ENCODE measurements at regions not wholly inside any gene's neighbourhood (a gene's known extent, or its start where the extent isn't known, plus 50 kb on each side); places are given as distances from the start of the nearest gene placed in this dataset.

DNA sequence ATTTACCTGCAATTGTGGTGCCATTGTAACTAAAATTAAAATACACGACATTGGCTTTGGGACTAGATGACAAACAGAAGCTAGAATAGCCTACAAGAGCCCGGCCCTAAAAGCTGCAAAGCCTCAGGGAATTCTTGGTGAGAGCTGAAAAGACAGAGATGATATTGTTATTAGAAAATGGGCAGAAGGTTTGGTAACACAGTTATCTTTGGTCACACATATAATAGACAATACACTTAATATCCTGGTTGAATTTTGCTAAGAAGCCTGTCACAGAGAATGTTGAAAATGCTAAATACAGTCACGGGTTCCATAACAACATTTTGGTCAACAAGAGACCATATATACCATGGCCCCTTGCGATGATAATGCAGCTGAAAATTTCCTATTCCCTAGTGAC lies 157.3 kb upstream of the CDH19 start:
- CTCF ChIA-PET = no interaction called here
- no peaks in the 10 kb centered on the region for H3K27me3 Mint-ChIP-seq
- H3K27ac Mint-ChIP-seq = no peak overlapping the region
- no peak for TF ChIP-seq CTCF (IDR thresholded peaks at IDR 0.05)
- no peaks in the 10 kb centered on the region for H3K4me1 Mint-ChIP-seq
- H3K4me3 Mint-ChIP-seq = no peak overlapping the region
- H3K9me3 Mint-ChIP-seq = no peaks in the 10 kb centered on the region
- POLR2A ChIA-PET = no interaction called here
- no peaks in the 10 kb centered on the region for H3K36me3 Mint-ChIP-seq (ENCODE audit: low read depth)
- intact Hi-C loops (cut with micrococcal nuclease) = no loop called here
- DNase-seq (no peak), ATAC-seq (ENCODE audit: low read depth) (no peak)

DNA sequence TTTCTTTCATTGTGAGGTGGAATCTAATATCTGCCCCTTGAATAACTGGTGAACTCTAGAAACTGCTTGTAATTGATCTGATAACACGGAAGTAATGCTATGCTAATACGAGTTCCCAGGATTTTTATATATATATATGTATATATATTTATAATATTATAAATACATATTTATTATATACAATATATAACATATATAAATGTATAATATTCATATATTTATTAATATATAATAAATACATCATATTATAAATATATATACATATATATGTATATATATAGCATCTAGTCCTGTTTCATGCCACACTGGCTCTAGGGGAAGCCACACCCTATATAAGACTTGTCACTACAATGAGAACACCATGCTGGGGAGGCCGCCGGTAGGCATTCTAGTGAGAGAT lies 156.7 kb upstream of the CDH19 start:
- H3K4me3 Mint-ChIP-seq = no peak overlapping the region
- no peaks in the 10 kb centered on the region for H3K27me3 Mint-ChIP-seq
- H3K36me3 Mint-ChIP-seq (ENCODE audit: low read depth) = no peaks in the 10 kb centered on the region
- POLR2A ChIA-PET = no interaction called here
- CTCF ChIA-PET = no interaction called here
- ATAC-seq (ENCODE audit: low read depth) (no peak), DNase-seq (no peak)
- no peak for TF ChIP-seq CTCF (IDR thresholded peaks at IDR 0.05)
- H3K27ac Mint-ChIP-seq = no peak overlapping the region
- no peaks in the 10 kb centered on the region for H3K9me3 Mint-ChIP-seq
- intact Hi-C loops (cut with micrococcal nuclease) = no loop called here
- H3K4me1 Mint-ChIP-seq = no peaks in the 10 kb centered on the region

- DNase-seq (no peak), ATAC-seq (ENCODE audit: low read depth) (no peak)
- POLR2A ChIA-PET = no interaction called here
- CTCF ChIA-PET = no interaction called here
- Mint-ChIP-seq H3K27ac (no peak overlapping the region), H3K36me3 (ENCODE audit: low read depth) (no peaks in the 10 kb centered on the region), H3K4me3 (no peak overlapping the region), H3K9me3 (no peaks in the 10 kb centered on the region), H3K27me3 (no peaks in the 10 kb centered on the region), H3K4me1 (no peaks in the 10 kb centered on the region)
- intact Hi-C loops (cut with micrococcal nuclease) = no loop called here
- TF ChIP-seq CTCF (IDR thresholded peaks at IDR 0.05) = no peak
Measured at GRCh38 chr18:66759050-66759828, 155.3 kb upstream of the CDH19 start.

DNA sequence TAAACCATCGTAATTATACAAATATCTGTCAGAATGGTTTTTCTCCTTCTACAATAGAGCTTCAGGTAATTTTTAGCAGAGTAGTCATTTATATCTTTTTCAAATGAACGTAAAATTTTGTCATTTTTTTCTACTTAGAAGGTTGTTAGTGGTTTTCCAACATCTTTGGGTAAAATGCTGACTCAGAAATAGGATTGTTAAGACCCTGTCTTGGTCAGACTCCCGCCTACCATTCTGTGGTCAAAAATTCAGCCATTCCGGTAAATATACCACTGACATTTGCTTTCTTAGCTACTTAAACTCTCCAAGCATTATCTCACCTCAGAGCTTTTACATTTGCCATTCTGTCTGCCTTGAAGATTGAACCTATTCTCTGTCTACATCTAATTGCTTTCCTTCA lies 154.1 kb upstream of the CDH19 start:
- ChIA-PET CTCF (no interaction called here), POLR2A (no interaction called here)
- Mint-ChIP-seq H3K4me1 (no peaks in the 10 kb centered on the region), H3K4me3 (no peak overlapping the region), H3K27me3 (no peaks in the 10 kb centered on the region), H3K9me3 (no peaks in the 10 kb centered on the region), H3K27ac (no peak overlapping the region), H3K36me3 (ENCODE audit: low read depth) (no peaks in the 10 kb centered on the region)
- ATAC-seq (ENCODE audit: low read depth) = no peak
- DNase-seq = no peak
- no peak for TF ChIP-seq CTCF (IDR thresholded peaks at IDR 0.05)
- intact Hi-C loops (cut with micrococcal nuclease) = no loop called here

GRCh38 chr18:66754335-66754734 lies 150.4 kb upstream of the CDH19 start:
- no peak overlapping the region for H3K27ac Mint-ChIP-seq
- intact Hi-C loops (cut with micrococcal nuclease) = no loop called here
- no peaks in the 10 kb centered on the region for H3K9me3 Mint-ChIP-seq
- no peak for DNase-seq
- no peaks in the 10 kb centered on the region for H3K27me3 Mint-ChIP-seq
- POLR2A ChIA-PET = no interaction called here
- no peak for TF ChIP-seq CTCF (IDR thresholded peaks at IDR 0.05)
- no peaks in the 10 kb centered on the region for H3K4me1 Mint-ChIP-seq
- no peaks in the 10 kb centered on the region for H3K36me3 Mint-ChIP-seq (ENCODE audit: low read depth)
- CTCF ChIA-PET = no interaction called here
- no peak for ATAC-seq (ENCODE audit: low read depth)
- H3K4me3 Mint-ChIP-seq = no peak overlapping the region

Data from activated B cell treated with CpG ODN at 0.5 μM for 24 hours (primary cell).